ENCODE measurements at regions not wholly inside any gene's neighbourhood (a gene's known extent, or its start where the extent isn't known, plus 50 kb on each side); places are given as distances from the start of the nearest gene placed in this dataset.

GRCh38 chr1:217190359-217190758 lies 440.5 kb downstream of the GPATCH2 start:
- Histone ChIP-seq H4K20me1 (ENCODE audit: control insufficient read depth, insufficient read depth) (no peaks in the 10 kb centered on the region), H3K27me3 (replicated peaks in 1 of 2; ENCODE audit: control insufficient read depth in 2 of 2, insufficient read depth in 2 of 2, low read length in 1 of 2) (no peaks in the 10 kb centered on the region), H3K4me2 (ENCODE audit: control insufficient read depth, insufficient read depth) (no peak overlapping the region), H3K36me3 (ENCODE audit: control insufficient read depth in 2 of 2, insufficient read depth in 2 of 2, low read length in 1 of 2) (no peaks in the 10 kb centered on the region), H3K9me3 (replicated peaks; ENCODE audit: control insufficient read depth, insufficient read depth, low read length) (no peaks in the 10 kb centered on the region), H2AFZ (ENCODE audit: control insufficient read depth, low read depth, low read length) (no peak overlapping the region), H3K4me3 (no peak overlapping the region), H3K27ac (ENCODE audit: control insufficient read depth, insufficient read depth) (no peak overlapping the region), H3K79me2 (ENCODE audit: control insufficient read depth, insufficient read depth, low read length) (no peaks in the 10 kb centered on the region), H3K9ac (ENCODE audit: control insufficient read depth, insufficient read depth, low read length) (no peak overlapping the region), H3K4me1 (ENCODE audit: control insufficient read depth, insufficient read depth, low read length) (no peaks in the 10 kb centered on the region)
- POLR2A ChIA-PET = no interaction called here
- in situ Hi-C loops (cut with MboI) (no loop called here), intact Hi-C loops (cut with micrococcal nuclease; ENCODE audit: unreplicated experiment) (no loop called here)
- TF ChIP-seq STAT3 (IDR thresholded peaks at IDR 0.05; ENCODE audit: low read depth, low read length) (no peak), ZZZ3 (IDR thresholded peaks at IDR 0.05; ENCODE audit: control insufficient read depth, insufficient read length, low read depth) (no peak), MEF2A (IDR thresholded peaks at IDR 0.05; ENCODE audit: insufficient read depth, low read depth, low read length) (no peak), CBX5 (IDR thresholded peaks at IDR 0.05; ENCODE audit: low read depth) (no peak), BCL11A (IDR thresholded peaks at IDR 0.05; ENCODE audit: low read depth, low read length) (no peak), NR2C2 (IDR thresholded peaks at IDR 0.05; ENCODE audit: borderline replicate concordance, control insufficient read depth, insufficient read length, low read depth) (no peak), FOXM1 (IDR thresholded peaks at IDR 0.05; ENCODE audit: low read depth, low read length) (no peak), KDM1A (IDR thresholded peaks at IDR 0.05; ENCODE audit: borderline replicate concordance) (no peak), SUPT20H (IDR thresholded peaks at IDR 0.05; ENCODE audit: borderline replicate concordance, control insufficient read depth, low read depth, low read length) (no peak), SMARCA5 (IDR thresholded peaks at IDR 0.05) (no peak), ZNF217 (IDR thresholded peaks at IDR 0.05) (no peak), JUNB (IDR thresholded peaks at IDR 0.05) (no peak), ZNF384 (IDR thresholded peaks at IDR 0.05; ENCODE audit: borderline replicate concordance, low read depth, low read length) (no peak), E2F8 (IDR thresholded peaks at IDR 0.05; ENCODE audit: low read depth, partially characterized antibody) (no peak), NFXL1 (IDR thresholded peaks at IDR 0.05; ENCODE audit: borderline replicate concordance) (no peak), MAX (IDR thresholded peaks at IDR 0.05; ENCODE audit: low read depth, low read length) (no peak), SPI1 (IDR thresholded peaks at IDR 0.05; ENCODE audit: borderline replicate concordance, insufficient read depth, low read depth, low read length) (no peak)
- CTCF ChIA-PET = no interaction called here
- 56% methylated on average over 3 of the region's 3 CpGs for WGBS (ENCODE audit: insufficient coverage, insufficient replicate concordance, low lambda C conversion rate, missing lambda C conversion rate)
- no peak for ATAC-seq
- RAD21 ChIA-PET (ENCODE audit: unreplicated experiment) = no interaction called here
- no TSS peak for BruUV-seq (replicated peaks)
- no peak for FAIRE-seq
- SMC1A ChIA-PET (ENCODE audit: uncharacterized antibody, unreplicated experiment) = no interaction called here
- no peak for DNase-seq (ENCODE audit: low read depth, low spot score)

Measured in GM12878 (cell line).